Effector memory CD8-positive, alpha-beta T cell (primary cell): ENCODE measurements at regions not wholly inside any gene's neighbourhood (a gene's known extent, or its start where the extent isn't known, plus 50 kb on each side); places are given as distances from the start of the nearest gene placed in this dataset.

Source experiments
- ATAC-seq: fragments of 150-1000 bp; cut with Tn5 transposase; replicated peaks from 2 replicates; pipeline ENCODE4 v1.10.0; 2021; ENCODE audit warnings: mild to moderate bottlenecking, moderate library complexity
- DNase-seq, 3 experiments: peaks; one replicate each; pipeline ENCODE4 v3.0.0; 2021
- H3K27ac Mint-ChIP-seq, 2 donors: one replicate each; pipeline ENCODE4 v1.8.0; 2022; ENCODE audit warnings: mild to moderate bottlenecking in 2 of 2, mixed read lengths in 2 of 2, moderate library complexity in 2 of 2
- H3K27me3 Mint-ChIP-seq, 2 donors: one replicate each; pipeline ENCODE4 v1.8.0; 2022; ENCODE audit warnings: mixed read lengths in 2 of 2
- H3K36me3 Mint-ChIP-seq: one replicate; pipeline ENCODE4 v1.8.0; 2022; ENCODE audit warnings: mild to moderate bottlenecking, moderate library complexity, mixed read lengths; ENCODE audit not compliant: insufficient read depth
- H3K4me1 Mint-ChIP-seq, 2 donors: one replicate each; pipeline ENCODE4 v1.8.0; 2022; ENCODE audit warnings: low read depth in 2 of 2, mixed read lengths in 2 of 2
- H3K4me3 Mint-ChIP-seq, 2 donors: one replicate each; pipeline ENCODE4 v1.8.0; 2022; ENCODE audit warnings: mild to moderate bottlenecking in 2 of 2, mixed read lengths in 2 of 2, moderate library complexity in 2 of 2
- H3K9me3 Mint-ChIP-seq, 2 donors: one replicate each; pipeline ENCODE4 v1.8.0; 2022; ENCODE audit warnings: mixed read lengths in 2 of 2

GRCh38 chr5:146394486-146394885, 52.6 kb upstream of the TCERG1 start:
- no peaks in the 10 kb centered on the region for H3K36me3 Mint-ChIP-seq

GRCh38 chr5:146395193-146395592, 51.9 kb upstream of the TCERG1 start:
- DNase-seq = no peak
- no peaks in the 10 kb centered on the region for H3K4me1 Mint-ChIP-seq
- no peak for ATAC-seq
- H3K27me3 Mint-ChIP-seq = peaks cover 32 to 57% of the 10 kb centered on the region in 2 donors
- H3K4me3 Mint-ChIP-seq = no peak overlapping the region
- no peak overlapping the region for H3K27ac Mint-ChIP-seq
- H3K9me3 Mint-ChIP-seq = no peaks in the 10 kb centered on the region
- H3K36me3 Mint-ChIP-seq = no peaks in the 10 kb centered on the region

More at GRCh38 chr5:146394486-146394885, 52.6 kb upstream of the TCERG1 start:
- Mint-ChIP-seq H3K27ac (no peak overlapping the region), H3K4me3 (no peak overlapping the region), H3K9me3 (no peaks in the 10 kb centered on the region), H3K27me3 (peaks cover 32 to 50% of the 10 kb centered on the region in 2 donors), H3K4me1 (no peaks in the 10 kb centered on the region)
- no peak for ATAC-seq
- DNase-seq = no peak
